Motor neuron (in vitro differentiated cells): ENCODE measurements at regions not wholly inside any gene's neighbourhood (a gene's known extent, or its start where the extent isn't known, plus 50 kb on each side); places are given as distances from the start of the nearest gene placed in this dataset.

Experiments
- ATAC-seq, 8 experiments: fragments of 200-7000 bp; cut with Tn5 transposase; replicated peaks in 6 of 8; 2 replicates each; pipeline ENCODE4 v1.8.0; 2021; ENCODE audit warnings: mild to moderate bottlenecking in 8 of 8, moderate library complexity in 8 of 8
- H3K27ac ChIP-seq, 2 donors: fragments of 250-450 bp; sonication (Bioruptor Pico); 2 replicates each; pipeline ENCODE4 v1.9.0; 2021; ENCODE audit warnings: antibody characterized with exemption in 2 of 2, mild to moderate bottlenecking in 2 of 2, moderate library complexity in 1 of 2
- H3K4me1 ChIP-seq, 2 donors: fragments of 250-450 bp; sonication (Bioruptor Pico); replicated peaks in 1 of 2; 2 replicates each; pipeline ENCODE4 v1.6.1; 2021; ENCODE audit warnings: antibody characterized with exemption in 2 of 2, mild to moderate bottlenecking in 2 of 2, moderate library complexity in 1 of 2
- H3K4me3 ChIP-seq, 5 donors: fragments of 250-450 bp; sonication (Bioruptor Pico); 2 replicates each; pipeline ENCODE4 v1.9.0; 2021; ENCODE audit warnings: antibody characterized with exemption in 5 of 5, mild to moderate bottlenecking in 5 of 5, moderate library complexity in 4 of 5
- WGBS, 10 experiments: fragments of 450-650 bp; shearing (Covaris generic); methylation state at CpG; one replicate each; pipeline ENCODE4 v1.0.0; 2022; 5-methylcytosine and 5-hydroxymethylcytosine counted together
- in situ Hi-C, 9 experiments: fragments of 400-800 bp; cut with MboI; loops; one replicate each; pipeline ENCODE4 v1.15.0; 2021; ENCODE audit warnings: low sequenced_read_pairs in 9 of 9, low pct_unique_long_range_greater_than_20kb in 2 of 9; ENCODE audit not compliant: unreplicated experiment in 9 of 9

GRCh38 chr3:157705258-157705657 is 202.0 kb upstream of the VEPH1 start:
- in situ Hi-C loops: no loop called here
- ATAC-seq: no peak
- whole genome bisulfite sequencing, 10 experiments: 20 to 100% (median 60%) methylated on average over 1 to 2 of the region's 2 CpGs; no CpG with 5 or more reads in 1 of the 10 experiments
- H3K4me1 ChIP-seq: no peaks in the 10 kb centered on the region
- H3K27ac ChIP-seq: no peak overlapping the region
- H3K4me3 ChIP-seq: no peak overlapping the region

- in situ Hi-C loops: no loop called here
- Histone ChIP-seq H3K27ac (no peak overlapping the region), H3K4me3 (no peak overlapping the region), H3K4me1 (no peaks in the 10 kb centered on the region)
- WGBS, 10 experiments: 0 to 96% (median 80%) methylated on average over 1 to 3 of the region's 3 CpGs; no CpG with 5 or more reads in 3 of the 10 experiments
- peak in 3 of 8 experiments; percentile 20 to 76 (median 39) for ATAC-seq
These were observed 197.2 kb upstream of the VEPH1 start for GRCh38 chr3:157700405-157700804.

GRCh38 chr3:157695586-157695985 is 192.4 kb upstream of the VEPH1 start:
- H3K4me3 ChIP-seq: no peak overlapping the region
- H3K27ac ChIP-seq: no peak overlapping the region
- no peaks in the 10 kb centered on the region for H3K4me1 ChIP-seq
- ATAC-seq: no peak
- in situ Hi-C loops: no loop called here

GRCh38 chr3:157695103-157695502 is 191.9 kb upstream of the VEPH1 start:
- no peak overlapping the region for H3K27ac ChIP-seq
- no peak overlapping the region for H3K4me3 ChIP-seq
- peak in 5 of 8 experiments; percentile 84 to 92 (median 89) for ATAC-seq
- no peaks in the 10 kb centered on the region for H3K4me1 ChIP-seq
- in situ Hi-C loops: no loop called here
- 50 to 100% (median 82%) methylated on average over 1 to 2 of the region's 2 CpGs; no CpG with 5 or more reads in 2 of the 10 experiments for WGBS, 10 experiments

GRCh38 chr3:157693762-157694161 is 190.5 kb upstream of the VEPH1 start:
- no peak overlapping the region for H3K4me3 ChIP-seq
- no peak overlapping the region for H3K27ac ChIP-seq
- no peak for ATAC-seq
- in situ Hi-C loops: no loop called here
- 20 to 100% (median 76%) methylated on average over 1 of the region's 1 CpG; no CpG with 5 or more reads in 2 of the 10 experiments for WGBS, 10 experiments
- H3K4me1 ChIP-seq: no peaks in the 10 kb centered on the region

GRCh38 chr3:157692468-157692867 is 189.3 kb upstream of the VEPH1 start:
- ATAC-seq: no peak
- Histone ChIP-seq H3K27ac (no peak overlapping the region), H3K4me1 (no peaks in the 10 kb centered on the region), H3K4me3 (no peak overlapping the region)
- in situ Hi-C loops: no loop called here
- 58 to 100% (median 96%) methylated on average over 1 of the region's 1 CpG; no CpG with 5 or more reads in 2 of the 10 experiments for WGBS, 10 experiments

GRCh38 chr3:157683668-157684067 is 180.5 kb upstream of the VEPH1 start:
- Histone ChIP-seq H3K27ac (peak overlapping the region; percentile 25 to 68), H3K4me1 (peaks cover 7 to 8% of the 10 kb centered on the region in 2 donors), H3K4me3 (no peak overlapping the region)
- 0 to 70% (median 20%) methylated on average over 1 to 3 of the region's 3 CpGs; no CpG with 5 or more reads in 1 of the 10 experiments for WGBS, 10 experiments
- peak in 6 of 8 experiments; percentile 61 to 98 (median 94) for ATAC-seq
- in situ Hi-C loops: no loop called here

- peaks cover 0 to 6% of the 10 kb centered on the region in 2 donors for H3K4me1 ChIP-seq
- 0 to 83% (median 40%) methylated on average over 1 of the region's 1 CpG; no CpG with 5 or more reads in 1 of the 10 experiments for WGBS, 10 experiments
- ATAC-seq: no peak
- H3K27ac ChIP-seq: no peak overlapping the region
- in situ Hi-C loops: no loop called here
- H3K4me3 ChIP-seq: no peak overlapping the region
These were observed 168.8 kb upstream of the VEPH1 start for GRCh38 chr3:157672061-157672460.

GRCh38 chr3:157671656-157672055 is 168.4 kb upstream of the VEPH1 start:
- in situ Hi-C loops: no loop called here
- Histone ChIP-seq H3K27ac (no peak overlapping the region), H3K4me3 (no peak overlapping the region), H3K4me1 (peaks cover 0 to 6% of the 10 kb centered on the region in 2 donors)
- 44 to 100% (median 89%) methylated on average over 1 to 3 of the region's 3 CpGs; no CpG with 5 or more reads in 1 of the 10 experiments for WGBS, 10 experiments
- ATAC-seq: peak in 1 of 8 experiments; percentile 16

GRCh38 chr3:157669416-157669815 is 166.2 kb upstream of the VEPH1 start:
- Histone ChIP-seq H3K27ac (no peak overlapping the region), H3K4me1 (peaks cover 0 to 9% of the 10 kb centered on the region in 2 donors), H3K4me3 (no peak overlapping the region)
- in situ Hi-C loops: no loop called here
- WGBS, 10 experiments: 0 to 67% (median 43%) methylated on average over 1 of the region's 1 CpG; no CpG with 5 or more reads in 4 of the 10 experiments
- ATAC-seq: peak in 1 of 8 experiments; percentile 42

GRCh38 chr3:157667493-157667892 is 164.3 kb upstream of the VEPH1 start:
- peaks cover 0 to 9% of the 10 kb centered on the region in 2 donors for H3K4me1 ChIP-seq
- no peak overlapping the region for H3K4me3 ChIP-seq
- no peak overlapping the region for H3K27ac ChIP-seq
- ATAC-seq: no peak
- WGBS, 10 experiments: 29 to 100% (median 83%) methylated on average over 1 to 2 of the region's 2 CpGs; no CpG with 5 or more reads in 2 of the 10 experiments
- in situ Hi-C loops: no loop called here

- H3K4me3 ChIP-seq: no peak overlapping the region
- no peak overlapping the region for H3K27ac ChIP-seq
- in situ Hi-C loops: no loop called here
- peaks cover 0 to 3% of the 10 kb centered on the region in 2 donors for H3K4me1 ChIP-seq
- ATAC-seq: no peak
These were observed 159.0 kb upstream of the VEPH1 start for GRCh38 chr3:157662171-157662570.

- peaks cover 0 to 3% of the 10 kb centered on the region in 2 donors for H3K4me1 ChIP-seq
- H3K27ac ChIP-seq: no peak overlapping the region
- ATAC-seq: no peak
- H3K4me3 ChIP-seq: no peak overlapping the region
- in situ Hi-C loops: no loop called here
These were observed 157.6 kb upstream of the VEPH1 start for GRCh38 chr3:157660847-157661246.

GRCh38 chr3:157652366-157652765 is 149.2 kb upstream of the VEPH1 start:
- 50 to 100% (median 97%) methylated on average over 1 to 2 of the region's 2 CpGs; no CpG with 5 or more reads in 2 of the 10 experiments for WGBS, 10 experiments
- no peak for ATAC-seq
- in situ Hi-C loops: no loop called here
- no peak overlapping the region for H3K4me3 ChIP-seq
- no peaks in the 10 kb centered on the region for H3K4me1 ChIP-seq
- H3K27ac ChIP-seq: no peak overlapping the region
